ENCODE measurements at regions not wholly inside any gene's neighbourhood (a gene's known extent, or its start where the extent isn't known, plus 50 kb on each side); places are given as distances from the start of the nearest gene placed in this dataset.

GRCh38 chr10:100670828-100671479 lies 74.4 kb upstream of the PAX2 start:
- Histone ChIP-seq H3K4me1 (ENCODE audit: control insufficient read depth, extremely low read depth, insufficient read depth, low read length) (no peaks in the 10 kb centered on the region), H3K4me2 (ENCODE audit: control insufficient read depth, extremely low read depth, insufficient read depth, low read depth, low read length) (no peak overlapping the region), H3K27ac (ENCODE audit: control insufficient read depth, insufficient read depth, low read length) (no peak overlapping the region), H3K79me2 (ENCODE audit: control insufficient read depth, insufficient read depth, low read length) (no peaks in the 10 kb centered on the region), H3K9ac (ENCODE audit: control insufficient read depth, extremely low read depth, insufficient read depth, low read length) (no peak overlapping the region), H3K36me3 (ENCODE audit: control insufficient read depth in 2 of 2, extremely low read depth in 1 of 2, insufficient read depth in 2 of 2, low read length in 2 of 2) (no peaks in the 10 kb centered on the region), H3K27me3 (ENCODE audit: control insufficient read depth, extremely low read depth, insufficient read depth, low read length) (peaks cover 55% of the 10 kb centered on the region), H3K9me1 (ENCODE audit: control insufficient read depth, extremely low read depth, insufficient read depth, low read length) (no peaks in the 10 kb centered on the region), H4K20me1 (ENCODE audit: control insufficient read depth, extremely low read depth, insufficient read depth, low read length) (peaks cover 3% of the 10 kb centered on the region), H2AFZ (ENCODE audit: control insufficient read depth, low read length) (no peak overlapping the region), H3K4me3 (ENCODE audit: control insufficient read depth in 2 of 3, extremely low read depth in 1 of 3, insufficient read depth in 2 of 3, low read depth in 1 of 3, low read length in 3 of 3) (no peak overlapping the region), H3K9me3 (ENCODE audit: control insufficient read depth, low read depth, low read length) (no peaks in the 10 kb centered on the region)
- DNase-seq (ENCODE audit: low read depth, low spot score) (no peak), FAIRE-seq (no peak)
- peak in 2 of 3 experiments; percentile 69 to 76 for TF ChIP-seq CTCF (optimal IDR thresholded peaks at IDR 0.05 in 1 of 3, IDR thresholded peaks at IDR 0.05 in 1 of 3, conservative IDR thresholded peaks at IDR 0.05 in 1 of 3; ENCODE audit: extremely low read depth in 1 of 3, insufficient read depth in 2 of 3, low read length in 3 of 3)
- peak; percentile 83 for TF ChIP-seq EZH2 (IDR thresholded peaks at IDR 0.05; ENCODE audit: low read length)
- dilution Hi-C loops (cut with MboI; ENCODE audit: extremely low pct_ligation_motif_present, low sequenced_read_pairs), result no loop called here

GRCh38 chr10:100672199-100672598 lies 73.2 kb upstream of the PAX2 start:
- Histone ChIP-seq H4K20me1 (ENCODE audit: control insufficient read depth, extremely low read depth, insufficient read depth, low read length) (peaks cover 6% of the 10 kb centered on the region), H2AFZ (ENCODE audit: control insufficient read depth, low read length) (no peak overlapping the region), H3K27me3 (ENCODE audit: control insufficient read depth, extremely low read depth, insufficient read depth, low read length) (peaks cover 52% of the 10 kb centered on the region), H3K27ac (ENCODE audit: control insufficient read depth, insufficient read depth, low read length) (no peak overlapping the region), H3K9me1 (ENCODE audit: control insufficient read depth, extremely low read depth, insufficient read depth, low read length) (no peaks in the 10 kb centered on the region), H3K36me3 (ENCODE audit: control insufficient read depth in 2 of 2, extremely low read depth in 1 of 2, insufficient read depth in 2 of 2, low read length in 2 of 2) (no peaks in the 10 kb centered on the region), H3K4me1 (ENCODE audit: control insufficient read depth, extremely low read depth, insufficient read depth, low read length) (no peaks in the 10 kb centered on the region), H3K79me2 (ENCODE audit: control insufficient read depth, insufficient read depth, low read length) (no peaks in the 10 kb centered on the region), H3K4me2 (ENCODE audit: control insufficient read depth, extremely low read depth, insufficient read depth, low read depth, low read length) (no peak overlapping the region), H3K9me3 (ENCODE audit: control insufficient read depth, low read depth, low read length) (no peaks in the 10 kb centered on the region), H3K9ac (ENCODE audit: control insufficient read depth, extremely low read depth, insufficient read depth, low read length) (no peak overlapping the region), H3K4me3 (ENCODE audit: control insufficient read depth in 2 of 3, extremely low read depth in 1 of 3, insufficient read depth in 2 of 3, low read depth in 1 of 3, low read length in 3 of 3) (no peak overlapping the region)
- no peak for DNase-seq (ENCODE audit: low read depth, low spot score)
- dilution Hi-C loops (cut with MboI; ENCODE audit: extremely low pct_ligation_motif_present, low sequenced_read_pairs), result no loop called here
- TF ChIP-seq EZH2 (IDR thresholded peaks at IDR 0.05; ENCODE audit: low read length) (no peak), CTCF (optimal IDR thresholded peaks at IDR 0.05 in 1 of 3, IDR thresholded peaks at IDR 0.05 in 1 of 3, conservative IDR thresholded peaks at IDR 0.05 in 1 of 3; ENCODE audit: extremely low read depth in 1 of 3, insufficient read depth in 2 of 3, low read length in 3 of 3) (no peak)
- no peak for FAIRE-seq
